SHP77 treated with DMSO at 0.1 percent for 48 hours (cell line): ENCODE measurements at regions not wholly inside any gene's neighbourhood (a gene's known extent, or its start where the extent isn't known, plus 50 kb on each side); places are given as distances from the start of the nearest gene placed in this dataset.

Source experiments
- DNase-seq: peaks from one replicate; lab custom pipeline; 2025; lab: John Stamatoyannopoulos, UW

DNA sequence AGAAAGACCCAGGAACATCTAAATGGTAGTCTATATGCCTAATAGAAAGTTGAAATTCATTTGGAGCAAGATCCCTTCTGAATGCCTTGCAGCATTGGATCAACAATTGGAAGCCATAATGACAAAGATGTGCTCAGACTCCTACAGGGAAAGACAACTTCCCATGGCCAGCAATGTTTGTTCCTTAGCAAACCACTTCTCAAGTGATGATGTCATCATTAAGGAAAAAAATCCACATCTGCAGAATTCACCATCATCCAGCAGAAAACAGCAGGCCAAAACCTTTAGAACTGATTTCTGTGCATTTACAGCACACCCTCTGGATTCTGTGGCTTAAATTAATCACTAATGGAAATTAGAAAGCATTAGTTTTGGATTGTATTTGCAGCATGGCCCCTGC is 82.4 kb upstream of the ZIC3 start:
- no peak for DNase-seq

- no peak for DNase-seq
These were observed 83.8 kb upstream of the ZIC3 start for GRCh38 chrX:137482136-137482535.

DNA sequence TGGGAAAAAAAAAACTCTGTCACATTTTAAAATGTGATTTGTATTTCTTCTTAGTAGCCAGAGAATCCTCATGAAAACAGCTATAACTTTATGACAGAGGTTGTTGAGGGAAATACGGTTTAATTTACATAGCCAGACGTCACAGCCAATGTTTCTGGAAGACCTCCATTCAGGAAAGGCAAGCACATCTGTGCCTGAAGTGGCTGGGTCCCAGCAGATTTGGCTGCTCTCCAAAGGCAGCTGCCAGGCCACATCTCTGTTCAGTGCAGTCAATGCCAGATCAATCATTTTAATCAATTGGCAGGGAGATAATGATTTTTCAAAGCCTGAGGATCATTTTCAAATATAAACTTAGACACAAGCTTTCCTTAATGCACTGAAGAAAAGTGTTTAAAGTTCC is 86.5 kb upstream of the ZIC3 start:
- DNase-seq = peak; percentile 41

- DNase-seq = no peak
These were observed 124.2 kb upstream of the ZIC3 start for GRCh38 chrX:137441711-137442110.

- DNase-seq = no peak
These were observed 133.3 kb upstream of the ZIC3 start for GRCh38 chrX:137432609-137433008.

DNA sequence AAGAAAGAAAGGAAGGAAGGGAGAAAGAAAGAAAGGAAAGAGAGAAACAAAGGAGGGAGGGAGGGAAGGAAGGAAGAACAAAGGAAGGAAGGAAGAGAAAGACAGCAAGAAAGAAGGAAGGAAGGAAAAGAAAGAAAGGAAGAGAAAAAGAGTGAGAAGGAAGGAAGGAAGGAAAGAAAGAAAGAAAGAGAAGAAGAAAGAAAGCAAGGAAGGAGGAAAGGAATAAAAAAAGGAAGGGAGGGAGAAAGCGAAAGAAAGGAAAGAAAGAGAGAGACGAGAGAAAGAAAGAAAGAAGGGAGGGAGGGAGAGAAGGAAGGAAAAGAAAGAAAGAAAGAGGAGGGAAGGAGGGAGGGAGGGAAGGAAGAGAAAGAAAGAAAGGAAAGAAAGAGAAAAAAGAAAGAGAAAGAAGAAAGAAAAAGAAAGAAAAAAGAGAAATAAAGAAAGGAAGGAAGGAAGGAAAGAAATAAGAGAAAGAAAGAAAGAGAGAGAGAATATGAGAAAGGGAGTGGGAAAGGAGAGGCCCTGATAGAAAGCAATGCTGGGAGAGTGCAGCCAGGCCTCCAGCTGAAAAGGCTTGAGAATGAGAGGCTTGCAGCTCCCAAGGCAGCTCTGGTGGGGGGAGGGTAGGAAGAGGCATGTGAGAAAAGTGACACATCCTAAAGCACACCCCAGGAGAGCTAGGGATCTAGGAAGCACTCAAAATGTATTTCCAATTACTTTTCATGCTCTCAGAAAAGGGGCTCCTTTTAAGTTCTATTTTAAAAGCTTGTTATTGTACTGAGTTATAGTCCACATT is 134.0 kb upstream of the ZIC3 start:
- DNase-seq = no peak

GRCh38 chrX:137430984-137431475 is 134.9 kb upstream of the ZIC3 start:
- DNase-seq = no peak

GRCh38 chrX:137430301-137430700 is 135.6 kb upstream of the ZIC3 start:
- no peak for DNase-seq

- no peak for DNase-seq
These were observed 136.9 kb upstream of the ZIC3 start for GRCh38 chrX:137428766-137429591.

- DNase-seq = no peak
These were observed 137.7 kb upstream of the ZIC3 start for GRCh38 chrX:137428221-137428661.

DNA sequence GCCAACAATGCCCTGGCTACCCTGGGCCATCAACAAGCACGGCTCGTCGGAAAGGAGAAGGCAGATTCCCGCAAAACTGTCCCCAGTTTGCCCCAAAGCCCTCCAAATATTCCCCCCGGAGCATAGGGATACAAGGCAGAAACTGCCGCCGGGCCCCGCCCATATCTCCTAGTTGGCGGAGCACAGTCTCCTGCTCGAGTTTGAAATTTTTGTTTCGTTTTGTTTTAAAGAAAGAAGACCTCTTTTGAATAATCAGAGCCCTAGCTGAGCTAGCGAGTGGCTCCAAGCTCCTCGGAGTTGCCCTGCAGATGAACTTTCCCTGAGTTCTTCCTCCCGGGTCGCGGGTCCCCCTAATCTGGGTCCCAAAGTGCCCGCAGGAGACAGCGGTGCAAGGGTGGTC is 138.1 kb upstream of the ZIC3 start:
- DNase-seq = no peak

DNA sequence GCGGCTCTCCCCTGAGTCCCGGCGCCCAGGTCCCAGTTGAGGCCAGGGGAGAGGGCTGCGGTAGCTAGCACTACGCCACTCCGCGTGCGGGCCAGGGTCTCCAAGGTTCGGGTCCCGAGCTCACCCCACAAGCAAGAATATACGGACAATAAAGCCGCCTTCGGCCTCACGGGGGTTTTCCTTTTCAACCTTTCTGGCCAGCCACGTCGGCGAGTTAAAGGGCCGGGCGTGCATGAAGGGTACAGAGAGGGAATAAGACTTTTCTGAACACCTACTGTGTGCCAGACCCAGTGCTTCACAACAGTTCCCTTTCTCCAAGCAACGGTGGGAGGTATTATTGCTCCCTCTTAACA is 138.5 kb upstream of the ZIC3 start:
- DNase-seq = no peak

DNA sequence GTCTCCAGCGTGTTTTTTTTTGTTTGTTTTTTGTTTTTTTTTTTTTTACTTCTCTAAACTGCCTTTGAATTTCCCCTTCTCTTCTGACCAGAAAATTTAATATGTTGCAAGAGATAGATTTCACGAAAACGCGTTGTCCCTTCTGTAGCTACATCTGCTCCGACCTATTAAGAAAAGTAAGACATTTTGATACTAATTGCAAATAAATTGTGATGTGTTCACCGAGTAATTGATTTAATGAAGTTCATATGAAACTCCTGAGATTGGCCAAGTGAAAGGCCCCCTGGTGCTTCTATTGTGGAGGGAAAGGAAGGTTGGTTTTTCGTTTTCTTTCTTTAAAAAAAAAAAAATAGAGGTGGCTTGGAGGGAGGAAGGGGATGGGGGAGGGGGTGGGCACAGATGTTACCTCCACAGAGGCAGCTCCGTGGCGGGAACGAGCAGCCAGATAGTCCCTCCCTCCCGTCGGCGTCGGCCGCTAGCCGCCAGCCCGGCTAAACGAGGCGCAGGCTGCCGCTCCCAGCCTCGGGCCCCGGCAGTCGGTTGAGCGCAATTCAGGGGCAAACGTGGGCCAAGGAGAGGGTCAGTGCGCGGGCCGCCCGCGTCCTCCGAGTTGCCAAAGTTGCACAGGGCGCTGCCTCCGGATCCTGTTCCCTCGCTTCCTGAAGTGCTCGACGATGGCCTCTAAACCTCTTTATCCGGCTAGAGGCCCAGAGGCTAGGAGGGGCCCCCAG is 139.1 kb upstream of the ZIC3 start:
- no peak for DNase-seq

- DNase-seq = no peak
These were observed 139.9 kb upstream of the ZIC3 start for GRCh38 chrX:137425986-137426385.

DNA sequence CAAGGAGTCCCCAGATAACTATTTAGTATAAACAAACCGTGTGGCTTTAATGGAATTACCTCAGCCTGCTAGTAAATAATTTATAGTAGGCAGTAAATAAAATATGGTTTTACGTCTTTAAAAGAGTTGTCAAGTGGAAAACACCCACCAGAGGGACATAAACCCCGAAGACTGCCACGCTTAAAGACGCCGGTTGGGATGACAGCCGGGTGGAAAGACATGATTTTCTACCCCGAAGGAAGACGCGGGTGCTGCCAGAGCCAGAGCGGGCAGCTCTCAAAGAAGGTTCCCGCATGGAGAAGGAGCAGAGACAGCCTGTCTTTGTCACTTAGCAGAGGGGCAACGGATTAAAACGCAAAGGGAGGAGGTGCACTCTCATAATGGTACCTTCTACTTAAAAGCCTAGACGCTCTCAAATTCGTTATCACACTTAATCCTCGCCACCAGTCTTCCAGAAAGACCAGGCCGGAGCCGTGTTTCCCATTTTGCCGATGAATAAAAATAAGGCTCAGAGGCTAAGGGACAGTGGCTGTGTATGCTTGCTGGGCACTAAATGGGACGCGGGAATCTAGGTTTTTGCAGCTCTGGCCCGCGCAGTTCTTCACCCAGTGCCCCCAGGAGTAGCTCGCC is 140.5 kb upstream of the ZIC3 start:
- no peak for DNase-seq

GRCh38 chrX:137424679-137425078 is 141.2 kb upstream of the ZIC3 start:
- DNase-seq = no peak

DNA sequence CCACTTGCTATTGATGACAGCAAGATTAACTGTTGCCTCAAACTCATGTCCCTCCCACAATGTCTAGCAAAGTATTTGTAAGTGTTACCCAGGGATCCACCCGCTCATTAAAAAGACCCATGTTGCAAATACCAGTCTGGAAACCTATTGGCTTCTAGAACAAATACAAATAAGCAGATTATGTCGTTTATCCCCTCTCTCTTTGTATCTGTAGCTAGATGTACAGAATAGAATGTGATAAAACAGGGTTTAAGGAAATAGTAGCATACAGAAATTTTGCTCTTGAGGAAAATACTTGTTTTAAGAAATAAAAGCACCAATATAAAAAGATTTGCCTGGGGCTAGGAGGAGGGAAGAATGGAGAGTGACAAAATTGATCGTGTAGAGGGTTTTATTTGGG is 142.7 kb upstream of the ZIC3 start:
- DNase-seq = no peak

- no peak for DNase-seq
These were observed 147.8 kb upstream of the ZIC3 start for GRCh38 chrX:137418086-137418485.

DNA sequence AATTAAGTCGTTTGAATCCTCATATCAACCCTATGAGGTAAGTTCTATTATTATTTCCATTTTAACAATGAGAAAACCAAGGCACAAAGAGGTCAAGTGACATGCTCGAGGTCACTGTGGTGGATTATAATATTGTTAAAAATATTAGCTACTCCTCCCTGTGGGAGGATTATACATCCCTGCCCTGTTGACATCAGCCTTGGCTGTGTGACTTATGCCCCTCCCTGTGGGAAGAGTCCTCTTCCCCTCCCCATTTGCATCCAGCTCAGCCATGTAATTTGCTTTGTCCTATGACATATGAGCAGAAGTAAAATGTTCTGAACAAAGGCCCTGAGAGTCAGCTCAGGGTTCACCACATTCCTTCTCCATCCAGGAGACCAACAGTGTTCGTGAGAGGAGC is 152.7 kb upstream of the ZIC3 start:
- DNase-seq = no peak

GRCh38 chrX:137405449-137406140 is 160.3 kb upstream of the ZIC3 start:
- no peak for DNase-seq

- DNase-seq = no peak
These were observed 164.8 kb upstream of the ZIC3 start for GRCh38 chrX:137401092-137401491.

DNA sequence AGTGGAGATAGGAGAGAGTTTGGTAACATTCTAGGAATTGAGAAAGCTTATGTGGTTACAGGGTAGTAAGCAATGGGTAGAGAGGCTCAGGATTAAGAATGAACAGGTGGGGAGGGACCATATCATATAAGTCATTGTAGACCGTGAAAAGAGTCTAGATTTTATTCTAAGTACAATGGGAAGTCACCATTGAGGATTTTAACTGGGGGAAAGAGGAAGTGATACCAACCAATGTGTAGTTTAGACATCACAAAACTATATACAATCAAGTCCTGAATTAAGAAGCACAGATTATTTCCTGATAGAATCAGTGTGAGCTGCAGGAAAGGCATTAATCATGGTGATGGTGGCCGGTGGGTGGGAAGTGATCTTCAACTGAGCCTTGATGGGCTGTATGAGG is 178.3 kb upstream of the ZIC3 start:
- no peak for DNase-seq
